Stimulated activated CD8-positive, alpha-beta memory T cell treated with anti-CD3 and anti-CD28 coated beads, Interleukin-2, amount 100 ng/mL, for 1 hour (primary cell): ENCODE measurements at regions not wholly inside any gene's neighbourhood (a gene's known extent, or its start where the extent isn't known, plus 50 kb on each side); places are given as distances from the start of the nearest gene placed in this dataset.
"Not testable (repeated sequence)": the region's sequence is repeated elsewhere in the genome, so short reads cannot be mapped to it uniquely, and the experiment has no call there.

Source experiments
- DNase-seq, 2 donors: peaks; one replicate each; pipeline ENCODE4 v3.0.0-alpha.2; 2020; ENCODE audit warnings: low read depth in 2 of 2

DNA sequence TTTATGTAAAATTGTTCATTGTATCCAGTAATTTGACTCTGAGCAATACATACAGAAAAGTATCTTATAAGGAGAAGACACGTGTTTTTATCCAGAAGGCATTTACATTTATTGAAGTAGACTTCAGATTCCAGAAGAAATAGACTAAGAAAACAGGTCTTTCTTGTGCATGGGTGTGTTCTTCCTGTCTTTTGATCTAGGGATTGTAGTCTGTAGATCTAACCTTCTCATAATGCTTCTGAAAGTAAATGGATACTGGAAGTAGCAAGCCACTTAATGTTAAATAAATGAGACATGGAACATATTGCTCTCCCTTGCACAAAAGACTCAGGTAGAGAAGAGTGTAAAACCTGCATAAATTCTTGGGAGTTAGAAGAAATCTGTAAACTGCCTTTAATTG is 853.2 kb upstream of the B3GALT2 start:
- DNase-seq: no peak

DNA sequence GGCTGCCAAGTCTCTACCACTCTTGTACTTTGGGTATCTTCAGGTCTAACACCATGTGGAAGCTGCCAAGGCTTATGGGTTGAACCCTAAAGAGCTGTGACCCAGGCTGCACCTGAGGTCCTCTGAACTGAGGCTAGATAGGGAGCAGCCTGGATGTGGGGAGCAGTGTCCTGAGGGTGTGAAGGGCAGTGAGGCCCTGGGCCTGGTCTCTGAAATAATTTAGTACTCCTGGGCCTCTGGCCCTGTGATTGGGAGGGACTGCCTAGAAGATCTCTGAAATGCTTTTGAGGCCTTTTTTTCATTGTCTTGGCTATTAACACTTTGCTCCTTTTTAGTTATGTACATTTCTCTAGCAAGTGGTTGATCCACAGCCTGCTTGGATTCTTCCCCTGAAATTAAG is 847.2 kb upstream of the B3GALT2 start:
- no peak for DNase-seq

DNA sequence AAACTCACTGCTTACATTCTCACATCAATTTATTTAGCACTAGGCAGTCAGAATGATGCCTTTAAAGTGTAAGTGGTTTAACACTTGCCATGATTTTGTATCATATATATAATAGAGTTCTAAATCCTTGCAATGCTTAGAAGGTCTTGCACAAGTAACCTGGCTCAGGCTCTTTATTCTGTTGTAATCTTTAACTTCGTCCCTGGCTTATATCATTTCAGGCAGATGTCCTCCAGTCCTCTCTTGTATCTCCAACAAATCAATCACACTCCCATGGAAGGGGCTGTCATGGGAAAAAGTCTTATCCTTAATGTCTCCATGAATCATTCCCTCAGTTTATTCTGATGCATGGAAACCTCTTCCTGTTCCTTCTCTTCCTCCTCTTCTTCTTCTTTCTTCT is 841.6 kb upstream of the B3GALT2 start:
- no peak for DNase-seq

DNA sequence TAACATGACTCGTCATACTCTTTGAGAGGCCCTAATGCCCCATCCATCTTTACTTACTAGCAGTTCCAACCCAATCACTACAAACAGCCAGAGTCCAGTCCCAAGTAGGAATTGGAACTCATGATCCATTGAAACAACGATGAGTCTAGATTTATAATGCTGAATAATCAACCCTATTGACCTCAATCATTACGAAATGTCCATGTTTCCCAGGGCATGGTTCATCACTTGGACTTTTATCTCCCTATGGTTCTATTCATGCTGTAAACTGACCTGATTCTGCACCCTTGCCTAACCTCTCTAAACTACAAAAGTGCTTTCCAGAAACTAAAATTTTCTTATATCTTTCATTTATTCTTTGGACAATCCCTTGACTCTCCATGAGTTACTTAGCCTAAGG is 840.0 kb upstream of the B3GALT2 start:
- no peak for DNase-seq

DNA sequence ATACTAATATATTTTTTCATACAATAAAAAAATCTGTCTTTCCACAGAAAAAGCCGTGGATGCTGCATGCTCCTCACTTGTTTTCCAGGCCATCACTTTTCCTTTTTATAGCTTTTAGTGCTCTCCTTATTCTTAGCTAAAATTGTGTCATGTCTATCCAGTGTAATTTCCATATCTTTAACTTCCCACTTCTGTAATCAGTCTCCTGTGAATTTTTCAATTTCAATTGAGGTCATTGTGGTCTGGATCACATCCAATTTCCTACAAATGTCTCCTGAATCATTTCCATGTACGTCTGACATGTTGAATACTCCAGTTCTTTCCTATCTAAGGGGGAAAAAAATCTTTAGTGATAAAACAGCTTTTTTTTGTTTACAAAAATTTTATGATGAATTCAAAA is 838.2 kb upstream of the B3GALT2 start:
- no peak for DNase-seq

DNA sequence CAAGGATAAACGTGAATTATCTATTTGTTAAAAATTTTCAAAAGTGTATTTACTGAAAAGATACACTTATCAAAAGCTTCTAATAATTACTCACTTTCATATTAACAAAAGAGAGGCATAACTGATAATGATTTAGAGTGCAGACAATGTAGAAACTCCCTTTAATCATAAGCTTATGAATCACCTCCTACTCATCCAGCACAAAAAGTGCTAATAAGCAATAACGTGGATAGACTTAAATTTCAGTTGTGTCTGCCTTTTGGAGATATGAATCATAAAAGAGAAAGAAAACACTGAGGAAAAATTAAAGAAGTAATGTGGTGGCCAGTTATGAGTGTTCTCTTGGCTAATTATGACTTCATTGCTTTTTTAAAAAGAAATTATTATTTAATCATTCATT is 827.6 kb upstream of the B3GALT2 start:
- no peak for DNase-seq

DNA sequence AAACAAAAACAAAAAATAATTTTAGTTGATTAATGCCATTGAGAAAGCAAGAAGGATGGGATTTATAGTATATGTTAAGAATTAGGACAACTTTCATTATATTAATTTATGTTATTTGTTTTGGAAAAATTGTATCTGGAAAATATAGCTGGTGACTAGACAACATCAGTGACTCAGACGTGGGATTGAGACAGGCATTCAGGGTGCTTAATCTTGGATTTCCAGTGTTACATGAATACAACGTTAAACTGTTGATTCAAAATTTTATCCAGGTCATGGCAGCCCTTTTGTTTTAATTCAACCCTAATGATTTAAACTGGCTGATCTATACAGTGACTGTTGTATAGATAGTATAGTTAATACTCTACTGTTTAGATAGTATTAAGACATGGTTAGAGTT is 827.1 kb upstream of the B3GALT2 start:
- no peak for DNase-seq

DNA sequence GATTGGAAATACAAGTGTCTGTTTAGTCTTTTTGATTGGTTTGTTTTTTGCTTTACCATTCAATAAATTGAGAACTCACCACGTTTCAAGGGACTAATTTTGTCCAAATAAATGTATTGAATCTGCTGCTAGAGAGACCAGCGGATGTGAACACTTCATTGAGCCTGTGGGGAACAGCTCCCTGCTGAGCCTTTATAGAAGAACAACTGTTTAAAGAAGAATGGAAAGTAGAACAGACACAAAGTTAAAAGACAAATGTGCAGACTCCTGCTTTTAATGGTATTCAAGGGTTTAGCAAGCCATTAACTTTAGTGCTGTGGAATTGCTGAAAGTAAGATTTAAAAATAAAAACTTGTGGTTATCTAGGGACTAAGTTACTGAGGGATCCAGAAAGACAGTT is 817.7 kb upstream of the B3GALT2 start:
- no peak for DNase-seq

DNA sequence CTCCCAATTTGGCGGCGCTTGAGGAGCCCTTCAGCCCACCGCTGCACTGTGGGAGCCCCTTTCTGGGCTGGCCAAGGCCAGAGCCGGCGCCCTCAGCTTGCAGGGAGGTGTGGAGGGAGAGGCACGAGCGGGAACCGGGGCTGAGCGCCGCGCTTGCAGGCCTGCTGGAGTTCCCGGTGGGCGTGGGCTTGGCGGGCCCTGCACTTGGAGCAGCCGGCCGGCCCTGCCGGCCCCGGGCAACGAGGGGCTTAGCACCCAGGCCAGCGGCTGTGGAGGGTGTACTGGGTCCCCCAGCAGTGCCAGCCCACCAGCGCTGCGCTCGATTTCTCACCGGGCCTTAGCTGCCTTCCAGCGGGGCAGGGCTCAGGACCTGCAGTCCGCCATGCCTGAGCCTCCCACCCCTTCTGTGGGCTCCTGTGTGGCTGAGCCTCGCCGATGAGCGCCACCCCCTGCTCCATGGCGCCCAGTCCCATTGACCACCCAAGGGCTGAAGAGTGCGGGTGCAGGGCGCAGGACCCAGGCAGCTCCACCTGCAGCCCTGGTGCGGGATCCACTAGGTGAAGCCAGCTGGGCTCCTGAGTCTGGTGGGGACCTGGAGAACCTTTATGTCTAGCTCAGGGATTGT is 815.4 kb upstream of the B3GALT2 start:
- DNase-seq: not testable (repeated sequence)

DNA sequence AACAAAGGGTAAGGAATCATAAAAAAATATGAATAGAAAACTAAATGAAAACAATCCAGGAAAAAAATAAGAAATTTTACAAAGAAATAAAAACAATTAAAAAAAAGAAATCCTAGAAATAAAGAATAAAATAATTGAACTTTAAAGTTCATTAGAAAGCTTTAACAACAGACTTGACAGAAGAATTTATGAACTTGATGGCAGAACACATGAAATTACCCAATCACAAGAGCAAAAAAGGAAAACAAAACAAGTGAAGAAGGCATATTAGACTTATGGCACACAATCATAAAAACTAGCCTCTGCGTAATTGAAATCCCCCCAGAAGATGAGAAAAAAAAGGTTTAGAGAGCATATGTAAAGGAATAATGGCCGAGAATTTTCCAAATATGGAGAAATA is 802.5 kb upstream of the B3GALT2 start:
- DNase-seq: no peak

DNA sequence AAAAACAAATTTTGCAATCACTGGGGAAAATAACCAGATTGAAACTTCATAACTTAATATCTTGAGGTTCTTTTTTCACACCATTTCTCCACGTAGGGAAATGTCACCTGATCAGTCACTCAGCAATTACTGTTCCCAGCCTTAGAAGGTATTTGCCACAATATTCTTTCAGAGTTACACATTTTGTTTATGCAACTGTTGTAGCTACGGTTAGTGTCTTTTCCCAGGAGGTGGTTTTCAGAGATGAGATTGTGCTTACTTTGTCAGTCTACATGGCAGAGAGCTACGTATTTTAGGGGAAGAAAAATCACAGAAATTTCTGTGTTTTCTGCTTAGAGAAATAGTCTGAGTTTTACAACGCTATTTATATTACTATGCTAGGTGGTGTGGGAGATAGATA is 792.8 kb upstream of the B3GALT2 start:
- DNase-seq: no peak

DNA sequence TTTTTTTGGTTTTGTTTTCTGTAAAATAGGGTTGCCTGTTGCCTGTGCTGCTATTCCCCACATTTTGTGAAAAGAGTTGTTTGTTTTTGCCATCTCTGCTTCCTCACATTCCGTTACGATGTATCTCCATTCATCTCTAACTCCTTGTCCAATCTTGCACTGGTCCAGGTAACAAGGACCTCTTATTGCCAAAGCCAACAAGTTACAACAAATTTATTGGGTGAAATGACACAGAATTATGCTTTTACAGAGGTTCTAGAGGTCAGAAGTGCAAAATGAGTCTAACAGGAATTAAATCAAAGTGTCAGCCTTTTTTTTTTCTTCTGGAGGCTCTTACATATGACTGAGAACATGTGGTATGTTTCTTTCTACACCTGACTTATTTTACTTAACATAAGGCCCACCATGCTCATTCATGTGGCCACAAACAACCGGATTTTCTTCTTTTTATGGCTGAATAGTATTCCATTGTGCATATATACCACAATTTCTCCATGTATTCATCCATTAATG is 787.9 kb upstream of the B3GALT2 start:
- DNase-seq: no peak

DNA sequence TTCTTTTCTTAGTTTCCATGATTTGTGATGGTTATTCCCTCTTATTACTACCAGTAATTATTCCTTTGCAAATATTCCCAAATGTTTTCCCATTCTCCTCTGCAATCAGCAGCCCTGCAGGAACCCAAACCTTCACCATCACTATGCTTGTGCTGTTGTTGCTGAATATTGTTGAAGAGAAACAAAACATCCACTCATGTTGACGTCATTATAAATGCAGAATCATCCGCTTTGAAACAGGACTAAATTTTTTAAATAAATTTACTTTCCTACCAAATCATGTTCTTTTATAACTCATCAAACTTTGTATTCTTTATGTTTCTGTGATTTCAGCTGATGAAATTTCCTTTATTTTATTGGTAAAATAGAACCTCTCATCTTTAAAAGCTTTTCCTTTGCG is 787.0 kb upstream of the B3GALT2 start:
- DNase-seq: no peak

DNA sequence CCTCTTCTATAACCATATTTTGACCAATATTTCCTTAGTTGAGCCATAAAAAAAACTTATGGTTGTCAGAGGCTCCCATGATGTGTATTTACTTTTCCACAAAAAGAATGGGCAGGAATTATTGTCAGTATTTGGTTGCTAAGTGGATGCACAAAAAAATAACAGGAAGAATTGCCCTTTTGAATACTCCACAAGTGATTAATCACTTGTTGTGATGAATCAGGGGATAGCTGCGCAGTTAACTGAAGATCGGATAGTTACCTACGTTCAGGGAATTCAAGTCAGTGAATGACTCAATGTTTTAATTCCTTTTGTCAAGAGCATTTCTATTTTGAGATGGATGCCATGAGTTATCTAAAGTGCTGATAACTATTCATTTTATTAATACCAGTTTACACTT is 785.2 kb upstream of the B3GALT2 start:
- DNase-seq: no peak

DNA sequence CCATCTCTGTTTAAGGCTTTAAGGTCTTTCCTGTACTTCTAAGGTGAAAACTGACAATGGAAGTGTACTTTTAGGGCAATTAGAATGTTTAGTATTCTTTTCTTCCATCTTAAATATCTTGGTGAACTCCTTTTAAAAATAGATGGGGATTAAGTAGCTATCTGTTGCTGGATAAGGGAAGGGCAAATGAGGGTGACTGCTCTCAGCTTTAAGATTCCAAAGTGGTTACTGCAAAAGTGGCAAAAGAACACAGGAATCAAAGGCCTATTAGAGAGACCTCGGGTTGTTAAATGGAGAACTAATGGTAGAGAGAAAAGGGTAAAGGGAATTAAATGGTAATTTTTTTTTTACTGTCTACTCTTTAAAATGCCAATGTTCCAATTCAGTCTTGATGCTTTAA is 774.1 kb upstream of the B3GALT2 start:
- no peak for DNase-seq

DNA sequence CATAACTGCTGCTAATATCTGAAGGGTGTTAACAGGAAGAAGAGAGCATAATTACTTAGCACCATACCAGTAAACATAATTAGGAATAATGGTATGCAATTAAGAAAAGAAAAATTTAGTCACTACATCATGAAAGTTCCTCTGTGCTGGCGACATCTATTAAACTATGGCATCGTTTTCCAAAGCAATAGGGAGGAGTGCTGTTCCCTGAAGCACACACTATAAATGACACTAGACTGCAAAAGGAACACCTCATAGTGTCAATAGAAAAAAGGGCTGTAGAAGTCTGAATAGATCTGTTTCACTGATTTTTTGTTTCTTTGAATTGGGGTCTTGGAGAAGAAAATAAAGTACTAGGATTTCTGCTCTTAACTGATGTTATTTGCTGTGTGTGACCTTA is 773.6 kb upstream of the B3GALT2 start:
- DNase-seq: no peak

DNA sequence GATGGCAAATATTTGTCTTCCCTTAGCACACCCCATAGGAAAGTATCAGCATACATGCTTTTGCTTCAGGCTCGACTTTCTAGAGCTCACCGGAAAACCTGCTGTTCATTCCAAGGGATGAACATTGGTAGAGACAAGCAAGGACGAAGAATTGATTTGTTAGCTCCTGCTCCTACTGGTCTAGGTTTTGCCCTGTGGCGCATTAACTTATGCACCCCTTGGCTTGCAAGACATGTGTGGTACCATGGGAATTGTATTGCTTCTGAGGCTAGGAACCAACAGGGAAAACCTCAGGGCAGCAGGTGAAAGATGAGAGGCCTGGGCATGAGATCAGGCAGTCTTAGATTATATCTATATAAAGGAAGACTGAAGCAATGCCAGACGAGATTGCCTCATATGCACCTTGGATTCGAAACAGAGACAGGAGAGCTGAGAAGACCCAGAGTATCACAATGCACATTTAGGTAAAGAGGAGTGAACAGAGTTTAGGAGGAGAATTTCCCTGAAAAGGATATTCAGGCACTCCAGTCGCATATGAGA is 771.2 kb upstream of the B3GALT2 start:
- DNase-seq: no peak

DNA sequence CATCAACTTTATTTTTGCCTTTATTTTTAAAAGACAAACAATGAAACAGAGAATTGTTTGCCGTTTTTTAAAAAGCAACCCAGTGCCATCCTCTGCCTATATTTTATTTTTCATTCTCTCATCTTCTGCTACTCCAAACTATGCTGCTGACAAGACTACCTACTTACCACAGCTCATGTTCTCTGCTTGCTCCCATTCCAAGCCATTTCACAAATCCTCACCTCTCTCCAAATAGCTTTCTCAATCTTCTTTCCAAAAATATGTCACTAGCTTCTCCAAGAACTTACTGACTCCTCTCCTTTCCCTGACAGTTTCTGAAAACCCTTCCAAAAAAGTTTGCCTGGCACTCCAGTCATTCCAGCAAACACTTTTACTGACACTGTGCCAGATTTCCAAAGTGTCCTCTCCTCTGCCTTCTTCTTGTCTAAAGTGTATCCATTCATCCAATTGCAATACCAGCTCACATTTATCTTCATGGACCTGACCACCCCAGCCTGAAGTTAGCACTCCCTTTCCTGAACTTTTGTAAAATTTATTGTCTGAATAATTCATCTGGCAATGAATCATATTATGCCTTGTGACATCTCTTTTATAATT is 766.5 kb upstream of the B3GALT2 start:
- DNase-seq: no peak

DNA sequence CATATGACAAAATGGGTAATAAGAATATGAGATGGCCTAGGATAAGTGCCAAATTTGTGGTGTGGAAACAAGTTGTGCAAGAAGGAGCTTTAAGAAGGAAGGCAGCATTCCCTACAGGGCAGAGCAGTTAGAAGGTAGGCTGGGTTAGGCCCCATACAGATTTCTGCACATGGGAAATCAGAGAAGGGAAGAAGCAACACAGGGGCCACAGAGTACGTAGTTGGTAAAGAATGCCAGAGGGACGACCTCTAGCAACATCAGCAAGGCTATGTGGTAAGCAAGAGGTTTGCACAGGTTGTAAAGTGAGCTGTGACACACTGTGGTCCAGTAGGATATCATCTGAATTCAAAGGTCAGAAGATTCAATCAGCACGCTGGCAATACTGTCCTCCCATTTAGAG is 765.6 kb upstream of the B3GALT2 start:
- DNase-seq: no peak

DNA sequence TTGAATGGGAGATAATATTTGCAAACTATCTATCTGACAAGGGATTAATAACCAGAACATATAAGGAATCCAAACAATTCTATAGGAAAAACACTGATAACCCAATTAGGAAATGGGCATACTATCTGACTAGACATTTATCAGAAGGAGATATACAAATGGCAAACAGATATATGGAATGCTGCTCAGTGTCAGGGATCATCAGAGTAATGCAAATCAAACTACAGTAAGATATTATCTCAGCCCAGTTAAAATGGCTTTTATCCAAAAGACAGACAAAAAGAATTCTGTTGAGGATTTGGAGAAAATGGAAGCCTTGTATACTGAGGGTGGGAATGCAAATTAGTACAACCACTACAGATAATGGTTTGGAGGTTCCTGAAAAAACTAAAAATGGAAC is 758.0 kb upstream of the B3GALT2 start:
- no peak for DNase-seq

DNA sequence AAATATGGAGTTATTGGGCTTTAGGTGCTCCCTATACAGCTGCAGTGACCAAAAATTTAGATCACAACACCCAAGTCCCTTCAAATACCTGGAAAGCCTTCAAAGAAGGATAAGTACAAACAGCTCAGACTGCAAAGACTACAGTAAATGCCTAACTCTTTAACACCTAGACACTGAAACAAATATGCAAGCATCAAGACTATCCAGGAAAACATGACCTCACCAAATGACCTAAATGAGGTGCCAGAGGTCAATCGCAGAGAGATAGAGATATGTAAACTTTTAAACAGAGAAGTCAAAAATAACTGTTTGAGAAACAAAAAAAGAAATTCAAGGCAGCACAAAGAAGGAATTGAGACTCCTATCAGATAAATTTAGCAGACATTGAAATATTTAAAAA is 753.8 kb upstream of the B3GALT2 start:
- no peak for DNase-seq

DNA sequence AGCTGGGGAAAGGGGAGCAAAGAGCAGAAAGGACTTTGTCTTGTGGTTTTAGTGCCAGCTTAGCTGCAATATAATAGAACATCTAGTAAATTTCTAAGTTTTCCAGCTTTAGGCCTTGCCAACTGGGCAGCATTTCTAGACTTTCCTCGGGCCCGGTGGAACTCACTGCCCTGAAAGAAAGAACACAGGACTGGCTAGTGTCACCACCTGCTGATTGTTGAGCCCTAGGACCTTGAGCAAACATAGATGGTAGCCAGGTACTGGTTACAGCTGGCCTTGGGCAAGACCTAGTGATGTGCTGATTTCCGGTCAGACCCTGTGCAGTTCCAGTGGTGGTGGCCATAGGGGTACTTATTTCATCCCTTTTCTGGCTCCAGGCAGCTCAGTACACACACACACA is 753.2 kb upstream of the B3GALT2 start:
- no peak for DNase-seq

DNA sequence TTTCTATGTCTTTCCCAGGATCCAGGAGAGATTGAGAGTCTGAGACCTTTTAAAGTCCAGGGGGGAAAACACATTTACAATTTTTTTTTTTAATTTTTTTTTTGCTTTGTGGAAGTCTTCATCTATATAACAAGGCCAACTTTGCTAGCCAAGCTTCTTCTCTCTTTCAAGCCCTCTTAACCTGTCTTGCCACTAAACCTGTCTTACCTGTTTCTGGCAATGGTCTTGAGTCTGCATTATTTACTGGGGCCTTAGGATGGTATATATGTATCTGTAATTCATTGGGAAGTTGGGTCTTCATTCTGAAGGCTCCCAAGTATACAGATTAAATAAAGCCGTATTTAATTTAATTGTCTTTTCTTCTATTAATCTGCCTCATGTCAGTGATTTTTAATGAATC is 750.9 kb upstream of the B3GALT2 start:
- no peak for DNase-seq

DNA sequence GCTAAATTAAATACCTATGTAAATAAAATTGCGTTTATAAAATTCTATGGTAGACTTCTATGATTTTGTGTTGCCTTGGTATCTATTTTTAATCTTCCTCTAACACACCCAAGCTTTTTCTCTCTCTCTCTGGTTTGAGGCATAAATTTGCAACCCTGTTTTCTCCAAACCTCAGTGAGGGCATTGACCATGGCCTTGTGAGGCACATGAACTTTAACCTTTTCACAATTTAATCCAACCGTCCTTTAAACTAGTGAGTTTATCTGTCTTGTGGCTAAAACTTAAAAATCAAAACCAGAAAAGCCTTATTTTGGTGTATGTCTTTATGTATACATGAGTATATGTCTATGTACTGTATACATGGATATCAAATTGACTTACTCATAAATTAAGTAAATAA is 746.6 kb upstream of the B3GALT2 start:
- DNase-seq: no peak
